ENCODE measurements at regions not wholly inside any gene's neighbourhood (a gene's known extent, or its start where the extent isn't known, plus 50 kb on each side); places are given as distances from the start of the nearest gene placed in this dataset.

DNA sequence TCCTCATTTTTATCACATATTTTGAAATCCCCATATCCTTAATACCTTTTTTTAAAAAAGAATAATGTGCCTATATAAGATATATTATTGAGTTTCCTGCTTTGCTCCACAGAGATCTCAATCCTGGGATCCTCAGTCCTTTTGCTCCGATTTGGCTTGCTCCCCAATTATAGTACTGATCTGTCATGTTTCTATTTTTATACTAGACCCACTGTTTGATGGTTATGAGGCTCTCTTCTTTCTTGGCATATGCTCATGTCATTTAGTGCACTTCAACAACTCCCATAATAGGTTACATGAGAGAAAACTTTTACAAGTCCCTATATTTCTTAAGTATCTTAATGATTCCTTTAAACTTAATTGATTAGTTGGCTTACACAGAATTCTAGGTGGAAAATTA lies 958.5 kb upstream of the EPHA7 start:
- Histone ChIP-seq H3K9me3 (ENCODE audit: control insufficient read depth in 4 of 4, low read length in 3 of 4) (no peaks in the 10 kb centered on the region), H3K27me3 (ENCODE audit: control insufficient read depth in 4 of 4, insufficient read depth in 4 of 4, low read length in 3 of 4) (peaks cover 0 to 2% (median under 1%) of the 10 kb centered on the region in 4 donors), H3K4me3 (ENCODE audit: low read depth in 1 of 3, low read length in 3 of 3) (no peak overlapping the region), H3K9ac (ENCODE audit: low read depth in 1 of 2, low read length in 2 of 2) (no peak overlapping the region), H3K27ac (ENCODE audit: low read depth in 1 of 2, low read length in 2 of 2) (no peak overlapping the region), H3K36me3 (ENCODE audit: control insufficient read depth in 4 of 4, insufficient read depth in 3 of 4, low read depth in 1 of 4, low read length in 3 of 4) (no peaks in the 10 kb centered on the region), H3K4me1 (ENCODE audit: control insufficient read depth in 4 of 4, insufficient read depth in 4 of 4, low read length in 3 of 4) (no peaks in the 10 kb centered on the region)
- 53% methylated on average over 1 of the region's 1 CpG for WGBS
- TF ChIP-seq JUND (IDR thresholded peaks at IDR 0.05) (no peak), TAF1 (conservative IDR thresholded peaks at IDR 0.05) (no peak), HNF4G (IDR thresholded peaks at IDR 0.05) (no peak), REST (IDR thresholded peaks at IDR 0.05) (no peak), GABPA (IDR thresholded peaks at IDR 0.05 in 1 of 2, conservative IDR thresholded peaks at IDR 0.05 in 1 of 2) (no peak), SP1 (IDR thresholded peaks at IDR 0.05) (no peak)
- TF ChIP-seq, protein P1, sequence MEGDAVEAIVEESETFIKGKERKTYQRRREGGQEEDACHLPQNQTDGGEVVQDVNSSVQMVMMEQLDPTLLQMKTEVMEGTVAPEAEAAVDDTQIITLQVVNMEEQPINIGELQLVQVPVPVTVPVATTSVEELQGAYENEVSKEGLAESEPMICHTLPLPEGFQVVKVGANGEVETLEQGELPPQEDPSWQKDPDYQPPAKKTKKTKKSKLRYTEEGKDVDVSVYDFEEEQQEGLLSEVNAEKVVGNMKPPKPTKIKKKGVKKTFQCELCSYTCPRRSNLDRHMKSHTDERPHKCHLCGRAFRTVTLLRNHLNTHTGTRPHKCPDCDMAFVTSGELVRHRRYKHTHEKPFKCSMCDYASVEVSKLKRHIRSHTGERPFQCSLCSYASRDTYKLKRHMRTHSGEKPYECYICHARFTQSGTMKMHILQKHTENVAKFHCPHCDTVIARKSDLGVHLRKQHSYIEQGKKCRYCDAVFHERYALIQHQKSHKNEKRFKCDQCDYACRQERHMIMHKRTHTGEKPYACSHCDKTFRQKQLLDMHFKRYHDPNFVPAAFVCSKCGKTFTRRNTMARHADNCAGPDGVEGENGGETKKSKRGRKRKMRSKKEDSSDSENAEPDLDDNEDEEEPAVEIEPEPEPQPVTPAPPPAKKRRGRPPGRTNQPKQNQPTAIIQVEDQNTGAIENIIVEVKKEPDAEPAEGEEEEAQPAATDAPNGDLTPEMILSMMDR (IDR thresholded peaks at IDR 0.05; ENCODE audit: low read depth, low read length, missing input control): no peak
- TF ChIP-seq, protein P2, sequence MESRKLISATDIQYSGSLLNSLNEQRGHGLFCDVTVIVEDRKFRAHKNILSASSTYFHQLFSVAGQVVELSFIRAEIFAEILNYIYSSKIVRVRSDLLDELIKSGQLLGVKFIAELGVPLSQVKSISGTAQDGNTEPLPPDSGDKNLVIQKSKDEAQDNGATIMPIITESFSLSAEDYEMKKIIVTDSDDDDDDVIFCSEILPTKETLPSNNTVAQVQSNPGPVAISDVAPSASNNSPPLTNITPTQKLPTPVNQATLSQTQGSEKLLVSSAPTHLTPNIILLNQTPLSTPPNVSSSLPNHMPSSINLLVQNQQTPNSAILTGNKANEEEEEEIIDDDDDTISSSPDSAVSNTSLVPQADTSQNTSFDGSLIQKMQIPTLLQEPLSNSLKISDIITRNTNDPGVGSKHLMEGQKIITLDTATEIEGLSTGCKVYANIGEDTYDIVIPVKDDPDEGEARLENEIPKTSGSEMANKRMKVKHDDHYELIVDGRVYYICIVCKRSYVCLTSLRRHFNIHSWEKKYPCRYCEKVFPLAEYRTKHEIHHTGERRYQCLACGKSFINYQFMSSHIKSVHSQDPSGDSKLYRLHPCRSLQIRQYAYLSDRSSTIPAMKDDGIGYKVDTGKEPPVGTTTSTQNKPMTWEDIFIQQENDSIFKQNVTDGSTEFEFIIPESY (IDR thresholded peaks at IDR 0.05): no peak
- no peak for DNase-seq (ENCODE audit: low spot score)

DNA sequence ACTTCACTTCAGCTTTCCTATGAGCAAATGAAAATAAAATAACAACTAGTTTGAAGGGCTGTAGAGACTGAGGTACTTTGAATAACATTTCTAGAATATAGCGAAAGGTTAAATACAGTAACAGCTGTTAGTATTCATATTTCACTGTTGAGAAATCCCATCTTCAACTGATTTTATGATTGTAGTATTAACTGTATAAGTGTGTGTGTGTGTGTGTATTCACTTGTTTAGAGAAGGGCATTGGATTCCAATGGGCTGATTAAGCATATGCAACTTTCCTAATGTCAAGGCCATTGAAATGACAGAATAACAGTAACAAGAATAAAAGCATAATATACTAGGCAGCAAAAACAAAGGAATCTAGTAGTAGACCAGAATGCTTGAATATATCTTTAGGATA lies 957.5 kb upstream of the EPHA7 start:
- Histone ChIP-seq H3K27me3 (ENCODE audit: control insufficient read depth in 4 of 4, insufficient read depth in 4 of 4, low read length in 3 of 4) (peaks cover 0 to 2% (median under 1%) of the 10 kb centered on the region in 4 donors), H3K9ac (ENCODE audit: low read depth in 1 of 2, low read length in 2 of 2) (no peak overlapping the region), H3K36me3 (ENCODE audit: control insufficient read depth in 4 of 4, insufficient read depth in 3 of 4, low read depth in 1 of 4, low read length in 3 of 4) (no peaks in the 10 kb centered on the region), H3K9me3 (ENCODE audit: control insufficient read depth in 4 of 4, low read length in 3 of 4) (no peaks in the 10 kb centered on the region), H3K27ac (ENCODE audit: low read depth in 1 of 2, low read length in 2 of 2) (no peak overlapping the region), H3K4me1 (ENCODE audit: control insufficient read depth in 4 of 4, insufficient read depth in 4 of 4, low read length in 3 of 4) (no peaks in the 10 kb centered on the region), H3K4me3 (ENCODE audit: low read depth in 1 of 3, low read length in 3 of 3) (no peak overlapping the region)
- WGBS: 90% methylated on average over 1 of the region's 1 CpG
- DNase-seq (ENCODE audit: low spot score): no peak
- TF ChIP-seq ATF3 (IDR thresholded peaks at IDR 0.05): no peak
- TF ChIP-seq, protein P3, sequence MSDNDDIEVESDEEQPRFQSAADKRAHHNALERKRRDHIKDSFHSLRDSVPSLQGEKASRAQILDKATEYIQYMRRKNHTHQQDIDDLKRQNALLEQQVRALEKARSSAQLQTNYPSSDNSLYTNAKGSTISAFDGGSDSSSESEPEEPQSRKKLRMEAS (IDR thresholded peaks at IDR 0.05): no peak
- no peak for TF ChIP-seq RAD21 (IDR thresholded peaks at IDR 0.05)
- TF ChIP-seq EGR1 (IDR thresholded peaks at IDR 0.05; ENCODE audit: low read depth in 2 of 2): no peak
- no peak for TF ChIP-seq HNF4G (IDR thresholded peaks at IDR 0.05)
- TF ChIP-seq FOXA1 (IDR thresholded peaks at IDR 0.05): no peak
- TF ChIP-seq FOXA2 (IDR thresholded peaks at IDR 0.05): no peak
- no peak for TF ChIP-seq TAF1 (conservative IDR thresholded peaks at IDR 0.05)
- no peak for TF ChIP-seq GABPA (IDR thresholded peaks at IDR 0.05 in 1 of 2, conservative IDR thresholded peaks at IDR 0.05 in 1 of 2)
- no peak for TF ChIP-seq NR2F2 (IDR thresholded peaks at IDR 0.05)
- TF ChIP-seq SP1 (IDR thresholded peaks at IDR 0.05): no peak
- TF ChIP-seq RXRA (IDR thresholded peaks at IDR 0.05): no peak
- TF ChIP-seq HNF4A (conservative IDR thresholded peaks at IDR 0.05): no peak
- no peak for TF ChIP-seq REST (IDR thresholded peaks at IDR 0.05)
- no peak for TF ChIP-seq JUND (IDR thresholded peaks at IDR 0.05)
- no peak for TF ChIP-seq YY1 (IDR thresholded peaks at IDR 0.05)
